SK-N-SH (cell line): ENCODE measurements at regions not wholly inside any gene's neighbourhood (a gene's known extent, or its start where the extent isn't known, plus 50 kb on each side); places are given as distances from the start of the nearest gene placed in this dataset.

ENCODE experiments used
- CTCF ChIA-PET: fragments of 300-600, 350-600 bp; formaldehyde crosslinking; extraction: SDS; loops from one replicate; lab custom pipeline; 2021; lab: Yijun Ruan, JAX
- POLR2A ChIA-PET: fragments of 350-600 bp; sonication (Branson Sonifier 250); formaldehyde crosslinking; extraction: SDS; loops from one replicate; lab custom pipeline; 2020; ENCODE audit warnings: antibody characterized with exemption, inconsistent platforms; lab: Yijun Ruan, JAX
- DNase-seq: peaks from one replicate; pipeline ENCODE4 v3.0.0; 2012
- H2AFZ ChIP-seq: fragments of 200-600 bp; sonication (generic); 2 replicates; pipeline ENCODE4 v1.8.1; 2016; ENCODE audit warnings: antibody characterized with exemption, mild to moderate bottlenecking, low read depth
- H3F3A ChIP-seq: fragments of 200-600 bp; sonication (generic); replicated peaks from 2 replicates; pipeline ENCODE3; 2016; ENCODE audit warnings: antibody characterized with exemption, mild to moderate bottlenecking; ENCODE audit not compliant: insufficient read depth
- H3K27ac ChIP-seq, 2 experiments: fragments of 200-500 bp in 1 of 2; fragments of 200-600 bp in 1 of 2; sonication (Bioruptor generic) in 1 of 2; sonication (generic), shearing (Covaris generic) in 1 of 2; 2 replicates each; pipeline versions ENCODE4 v1.5.1 to v1.6.1; 2014 to 2016; ENCODE audit warnings: low read depth in 2 of 2, inconsistent platforms in 1 of 2, low read length in 1 of 2, mild to moderate bottlenecking in 1 of 2, mixed read lengths in 1 of 2
- H3K27me3 ChIP-seq: fragments of 200-600 bp; sonication (generic), shearing (Covaris generic); 2 replicates; pipeline ENCODE4 v1.6.1; 2016; ENCODE audit warnings: mixed run types; ENCODE audit not compliant: insufficient read depth
- H3K36me3 ChIP-seq, 2 experiments: fragments of 200-500 bp in 1 of 2; fragments of 200-600 bp in 1 of 2; sonication (Bioruptor generic) in 1 of 2; sonication (generic) in 1 of 2; replicated peaks in 1 of 2; 2 replicates each; pipeline versions ENCODE3 to v1.5.1; 2014 to 2016; ENCODE audit warnings: low read length in 1 of 2, mild to moderate bottlenecking in 1 of 2; ENCODE audit not compliant: insufficient read depth in 2 of 2, control insufficient read depth in 1 of 2
- H3K4me1 ChIP-seq, 2 experiments: fragments of 200-500 bp in 1 of 2; fragments of 200-600 bp in 1 of 2; sonication (Bioruptor generic) in 1 of 2; sonication (generic), shearing (Covaris generic) in 1 of 2; 2 replicates each; pipeline versions ENCODE4 v1.5.1 to v1.6.1; 2014 to 2016; ENCODE audit warnings: low read depth in 1 of 2, low read length in 1 of 2, mixed run types in 1 of 2; ENCODE audit not compliant: insufficient read depth in 2 of 2, control insufficient read depth in 1 of 2
- H3K4me2 ChIP-seq: fragments of 200-600 bp; sonication (generic), shearing (Covaris generic); 2 replicates; pipeline ENCODE4 v1.6.1; 2017; ENCODE audit warnings: mixed run types
- H3K4me3 ChIP-seq, 2 experiments: fragments of 200-500 bp in 1 of 2; fragments of 200-600 bp in 1 of 2; sonication (Bioruptor generic) in 1 of 2; sonication (generic), shearing (Covaris generic) in 1 of 2; 2 replicates each; pipeline versions ENCODE4 v1.5.1 to v1.8.1; 2014 to 2016; ENCODE audit warnings: low read depth in 2 of 2, inconsistent platforms in 1 of 2, low read length in 1 of 2, mild to moderate bottlenecking in 1 of 2, mixed read lengths in 1 of 2, moderate library complexity in 1 of 2
- H3K79me2 ChIP-seq: fragments of 200-600 bp; sonication (generic); 2 replicates; pipeline ENCODE4 v1.8.1; 2017; ENCODE audit warnings: mild to moderate bottlenecking; ENCODE audit not compliant: insufficient read depth
- H3K9ac ChIP-seq: fragments of 200-600 bp; sonication (generic); 2 replicates; pipeline ENCODE4 v1.6.1; 2017; ENCODE audit warnings: mixed run types
- H3K9me2 ChIP-seq: fragments of 200-600 bp; sonication (generic); 2 replicates; pipeline ENCODE4 v1.6.1; 2017; ENCODE audit warnings: mixed run types
- H3K9me3 ChIP-seq: fragments of 200-600 bp; sonication (generic); 2 replicates; pipeline ENCODE4 v1.6.1; 2017; ENCODE audit warnings: mixed run types, mild to moderate bottlenecking, moderate library complexity
- H4K20me1 ChIP-seq: fragments of 200-600 bp; sonication (generic); 2 replicates; pipeline ENCODE4 v1.6.1; 2017; ENCODE audit warnings: mild to moderate bottlenecking, mixed run types; ENCODE audit not compliant: insufficient read depth
- CTCF ChIP-seq: fragments of 200-600 bp; sonication (generic); IDR thresholded peaks from 2 replicates; pipeline ENCODE4 v1.6.1; 2017; ENCODE audit warnings: antibody characterized with exemption, mild to moderate bottlenecking, moderate library complexity
- ELF1 ChIP-seq: IDR thresholded peaks from 2 replicates; pipeline ENCODE4 v1.4.0; 2012
- EP300 ChIP-seq, 2 experiments: IDR thresholded peaks; 2 replicates each; pipeline versions ENCODE4 v1.4.0 to v1.6.1; 2012; ENCODE audit warnings: borderline replicate concordance in 1 of 2, low read depth in 1 of 2, low read length in 1 of 2
- FOSL2 ChIP-seq: IDR thresholded peaks from 2 replicates; pipeline ENCODE4 v1.4.0; 2012; ENCODE audit warnings: low read depth, mild to moderate bottlenecking, moderate library complexity, borderline replicate concordance
- FOXJ3 ChIP-seq: sonication (generic); formaldehyde crosslinking; IDR thresholded peaks from 2 replicates; pipeline ENCODE4 v1.5.1; 2020; ENCODE audit warnings: mild to moderate bottlenecking, missing genetic modification reagents
- GATA2 ChIP-seq: sonication (generic); formaldehyde crosslinking; IDR thresholded peaks from 2 replicates; pipeline ENCODE4 v1.5.0; 2020; ENCODE audit warnings: mild to moderate bottlenecking, missing genetic modification reagents
- IRF3 ChIP-seq: fragments of 150-350 bp; IDR thresholded peaks from 2 replicates; pipeline ENCODE4 v1.6.1; 2016; ENCODE audit warnings: mild to moderate bottlenecking, low read depth, low read length
- JUND ChIP-seq: IDR thresholded peaks from 2 replicates; pipeline ENCODE4 v1.4.0; 2012
- MEF2A ChIP-seq: IDR thresholded peaks from 2 replicates; pipeline ENCODE4 v1.4.0; 2012; ENCODE audit warnings: low read depth, borderline replicate concordance
- MXI1 ChIP-seq: IDR thresholded peaks from 2 replicates; pipeline ENCODE4 v1.6.1; 2012; ENCODE audit warnings: mild to moderate bottlenecking, low read depth, low read length, improper control_type of control experiment
- NFIC ChIP-seq: IDR thresholded peaks from 2 replicates; pipeline ENCODE4 v1.4.0; 2012; ENCODE audit warnings: borderline replicate concordance
- PBX3 ChIP-seq: IDR thresholded peaks from 2 replicates; pipeline ENCODE4; 2012
- POLR2AphosphoS5 ChIP-seq: IDR thresholded peaks from 2 replicates; pipeline ENCODE4 v1.6.1; 2012; ENCODE audit warnings: low read depth, low read length
- RAD21 ChIP-seq: IDR thresholded peaks from 2 replicates; pipeline ENCODE4 v1.6.1; 2012; ENCODE audit warnings: mild to moderate bottlenecking, low read length
- RCOR1 ChIP-seq: fragments of 150-350 bp; IDR thresholded peaks from 2 replicates; pipeline ENCODE4 v1.6.1; 2017; ENCODE audit warnings: antibody characterized with exemption, low read length
- TAF1 ChIP-seq: IDR thresholded peaks from 2 replicates; pipeline ENCODE4 v1.6.1; 2012; ENCODE audit warnings: low read depth, mild to moderate bottlenecking, low read length, moderate library complexity, borderline replicate concordance
- TCF12 ChIP-seq: IDR thresholded peaks from 2 replicates; pipeline ENCODE4 v1.4.0; 2012
- USF1 ChIP-seq: IDR thresholded peaks from 2 replicates; pipeline ENCODE4 v1.4.0; 2012; ENCODE audit warnings: low read depth, borderline replicate concordance
- ZBTB33 ChIP-seq: IDR thresholded peaks from 2 replicates; pipeline ENCODE4 v1.4.0; 2012; ENCODE audit warnings: low read depth, borderline replicate concordance
- WGBS: methylation state at CpG from one replicate; pipeline ENCODE4 v1.1.6; 2017; ENCODE audit warnings: low lambda C conversion rate; 5-methylcytosine and 5-hydroxymethylcytosine counted together

- POLR2A ChIA-PET = no interaction called here
- no peak overlapping the region for H2AFZ ChIP-seq
- no peaks in the 10 kb centered on the region for H3K27me3 ChIP-seq
- H3K9me2 ChIP-seq = no peaks in the 10 kb centered on the region
- no peaks in the 10 kb centered on the region for H3K79me2 ChIP-seq
- TF ChIP-seq FOSL2 = peak; percentile 55
- TF ChIP-seq ZBTB33 = no peak
- TF ChIP-seq PBX3 = peak; percentile 70
- TF ChIP-seq NFIC = peak; percentile 20; the same call in 1 of the 2 replicates
- TF ChIP-seq FOXJ3 = no peak
- no peak for TF ChIP-seq JUND
- TF ChIP-seq ELF1 = no peak
- 0 out of 4 replicates have a peak, but pooled peaks of 1 of the 2 experiments have one; percentile 37 for TF ChIP-seq EP300 (IDR thresholded peaks at IDR 0.05; ENCODE audit: borderline replicate concordance in 1 of 2, low read depth in 1 of 2, low read length in 1 of 2)
- TF ChIP-seq RAD21 = no peak
- peak; percentile 54; the same call in 1 of the 2 replicates for TF ChIP-seq TCF12
- no peak for TF ChIP-seq IRF3
- TF ChIP-seq TAF1 = no peak
- TF ChIP-seq, all 33 proteins: peak for 5
- Histone ChIP-seq H3K27ac (no peak overlapping the region), H3K36me3 (no peaks in the 10 kb centered on the region), H3K4me3 (no peak overlapping the region), H3F3A (no peaks in the 10 kb centered on the region), H3K9ac (no peak overlapping the region), H4K20me1 (no peaks in the 10 kb centered on the region), H3K4me1 (no peaks in the 10 kb centered on the region), H3K9me3 (no peaks in the 10 kb centered on the region), H3K4me2 (no peak overlapping the region)
- CTCF ChIA-PET = no interaction called here
- DNase-seq = no peak
- WGBS = 71% methylated on average over 11 of the region's 11 CpGs
Observed at GRCh38 chr17:72191921-72192799, 71.3 kb downstream of the SOX9 start.

GRCh38 chr17:72192800-72193192 is 72.0 kb downstream of the SOX9 start:
- no peak overlapping the region for H2AFZ ChIP-seq
- H4K20me1 ChIP-seq = no peaks in the 10 kb centered on the region
- H3K79me2 ChIP-seq = no peaks in the 10 kb centered on the region
- H3K4me3 ChIP-seq = no peak overlapping the region
- no peaks in the 10 kb centered on the region for H3K36me3 ChIP-seq
- WGBS = 68% methylated on average over 4 of the region's 4 CpGs
- H3F3A ChIP-seq = no peaks in the 10 kb centered on the region
- no peaks in the 10 kb centered on the region for H3K9me2 ChIP-seq
- no peak for DNase-seq
- H3K27ac ChIP-seq = no peak overlapping the region
- CTCF ChIA-PET = no interaction called here
- H3K4me2 ChIP-seq = no peak overlapping the region
- no peaks in the 10 kb centered on the region for H3K9me3 ChIP-seq
- no peaks in the 10 kb centered on the region for H3K27me3 ChIP-seq
- H3K4me1 ChIP-seq = no peaks in the 10 kb centered on the region
- POLR2A ChIA-PET = no interaction called here
- no peak overlapping the region for H3K9ac ChIP-seq
- TF ChIP-seq GATA2 (CRISPR knock-in tag) (no peak), ELF1 (no peak), MXI1 (no peak), RCOR1 (no peak), JUND (no peak), POLR2AphosphoS5 (no peak), USF1 (no peak), CTCF (no peak), PBX3 (no peak), TAF1 (no peak), MEF2A (no peak)
